ENCODE measurements at regions not wholly inside any gene's neighbourhood (a gene's known extent, or its start where the extent isn't known, plus 50 kb on each side); places are given as distances from the start of the nearest gene placed in this dataset.

DNA sequence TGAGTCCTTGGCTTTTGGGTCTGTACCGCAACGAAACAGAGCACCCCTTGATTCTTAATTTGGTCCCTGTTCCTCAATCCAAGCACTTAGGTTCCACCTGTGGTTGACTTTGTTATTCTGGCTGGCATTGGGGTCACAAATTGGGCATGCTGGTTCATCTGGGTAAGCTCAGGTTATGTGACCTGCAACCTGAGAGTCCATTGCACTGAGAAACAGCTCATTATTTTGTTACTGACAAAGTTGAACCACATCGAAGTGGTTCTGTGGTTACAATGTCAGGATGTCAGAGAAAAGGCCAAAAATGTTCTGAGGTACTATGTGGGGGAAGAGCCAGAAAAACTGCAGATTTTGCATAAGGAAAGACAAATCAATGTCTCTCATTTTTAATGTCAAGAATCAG lies 74.2 kb downstream of the ZNF621 start:
- TF ChIP-seq, protein P1, sequence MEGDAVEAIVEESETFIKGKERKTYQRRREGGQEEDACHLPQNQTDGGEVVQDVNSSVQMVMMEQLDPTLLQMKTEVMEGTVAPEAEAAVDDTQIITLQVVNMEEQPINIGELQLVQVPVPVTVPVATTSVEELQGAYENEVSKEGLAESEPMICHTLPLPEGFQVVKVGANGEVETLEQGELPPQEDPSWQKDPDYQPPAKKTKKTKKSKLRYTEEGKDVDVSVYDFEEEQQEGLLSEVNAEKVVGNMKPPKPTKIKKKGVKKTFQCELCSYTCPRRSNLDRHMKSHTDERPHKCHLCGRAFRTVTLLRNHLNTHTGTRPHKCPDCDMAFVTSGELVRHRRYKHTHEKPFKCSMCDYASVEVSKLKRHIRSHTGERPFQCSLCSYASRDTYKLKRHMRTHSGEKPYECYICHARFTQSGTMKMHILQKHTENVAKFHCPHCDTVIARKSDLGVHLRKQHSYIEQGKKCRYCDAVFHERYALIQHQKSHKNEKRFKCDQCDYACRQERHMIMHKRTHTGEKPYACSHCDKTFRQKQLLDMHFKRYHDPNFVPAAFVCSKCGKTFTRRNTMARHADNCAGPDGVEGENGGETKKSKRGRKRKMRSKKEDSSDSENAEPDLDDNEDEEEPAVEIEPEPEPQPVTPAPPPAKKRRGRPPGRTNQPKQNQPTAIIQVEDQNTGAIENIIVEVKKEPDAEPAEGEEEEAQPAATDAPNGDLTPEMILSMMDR (conservative IDR thresholded peaks at IDR 0.05 in 1 of 2, IDR thresholded peaks at IDR 0.05 in 1 of 2; ENCODE audit: extremely low read depth in 1 of 2, insufficient read depth in 1 of 2, low read depth in 1 of 2, low read length in 2 of 2), result no peak
- no peak for TF ChIP-seq EZH2 (IDR thresholded peaks at IDR 0.05; ENCODE audit: borderline replicate concordance, low read length)
